ENCODE measurements at regions not wholly inside any gene's neighbourhood (a gene's known extent, or its start where the extent isn't known, plus 50 kb on each side); places are given as distances from the start of the nearest gene placed in this dataset.
"Not testable (repeated sequence)": the region's sequence is repeated elsewhere in the genome, so short reads cannot be mapped to it uniquely, and the experiment has no call there.

GRCh38 chr19:30968210-30968609 is 381.0 kb downstream of the TSHZ3 start:
- H3K4me1 Mint-ChIP-seq (ENCODE audit: low read depth): no peaks in the 10 kb centered on the region
- intact Hi-C loops (cut with micrococcal nuclease): no loop called here
- H3K36me3 Mint-ChIP-seq (ENCODE audit: low read depth): no peaks in the 10 kb centered on the region
- peaks cover 3% of the 10 kb centered on the region for H3K9me3 Mint-ChIP-seq
- no peak for DNase-seq (ENCODE audit: low spot score)
- H3K27me3 Mint-ChIP-seq (ENCODE audit: insufficient read depth): no peaks in the 10 kb centered on the region
- H3K27ac Mint-ChIP-seq: no peak overlapping the region
- H3K4me3 Mint-ChIP-seq: no peak overlapping the region

GRCh38 chr19:30966486-30966885 is 382.8 kb downstream of the TSHZ3 start:
- peaks cover 5% of the 10 kb centered on the region for H3K9me3 Mint-ChIP-seq
- H3K36me3 Mint-ChIP-seq (ENCODE audit: low read depth): no peaks in the 10 kb centered on the region
- intact Hi-C loops (cut with micrococcal nuclease): no loop called here
- H3K27me3 Mint-ChIP-seq (ENCODE audit: insufficient read depth): no peaks in the 10 kb centered on the region
- no peak overlapping the region for H3K4me3 Mint-ChIP-seq
- no peak for DNase-seq (ENCODE audit: low spot score)
- H3K4me1 Mint-ChIP-seq (ENCODE audit: low read depth): no peaks in the 10 kb centered on the region
- no peak overlapping the region for H3K27ac Mint-ChIP-seq

GRCh38 chr19:30959011-30959410 is 390.2 kb downstream of the TSHZ3 start:
- Mint-ChIP-seq H3K9me3 (peaks cover 5% of the 10 kb centered on the region), H3K27ac (no peak overlapping the region), H3K36me3 (ENCODE audit: low read depth) (no peaks in the 10 kb centered on the region), H3K4me3 (no peak overlapping the region), H3K27me3 (ENCODE audit: insufficient read depth) (no peaks in the 10 kb centered on the region), H3K4me1 (ENCODE audit: low read depth) (no peaks in the 10 kb centered on the region)
- intact Hi-C loops (cut with micrococcal nuclease): no loop called here
- no peak for DNase-seq (ENCODE audit: low spot score)

- Mint-ChIP-seq H3K27ac (no peak overlapping the region), H3K4me1 (ENCODE audit: low read depth) (no peaks in the 10 kb centered on the region), H3K36me3 (ENCODE audit: low read depth) (no peaks in the 10 kb centered on the region), H3K9me3 (no peaks in the 10 kb centered on the region), H3K27me3 (ENCODE audit: insufficient read depth) (peaks cover 3% of the 10 kb centered on the region), H3K4me3 (no peak overlapping the region)
- DNase-seq (ENCODE audit: low spot score): no peak
- intact Hi-C loops (cut with micrococcal nuclease): no loop called here
Observed at GRCh38 chr19:30955112-30956104, 393.8 kb downstream of the TSHZ3 start.

- DNase-seq (ENCODE audit: low spot score); intact Hi-C loops (cut with micrococcal nuclease); H3K27me3 Mint-ChIP-seq (ENCODE audit: insufficient read depth); H3K4me3 Mint-ChIP-seq; H3K27ac Mint-ChIP-seq; H3K9me3 Mint-ChIP-seq; H3K36me3 Mint-ChIP-seq (ENCODE audit: low read depth); H3K4me1 Mint-ChIP-seq (ENCODE audit: low read depth): not testable (repeated sequence)
Observed at GRCh38 chr19:30944276-30944932, 404.8 kb downstream of the TSHZ3 start.

- DNase-seq (ENCODE audit: low spot score): no peak
- Mint-ChIP-seq H3K27ac (no peak overlapping the region), H3K36me3 (ENCODE audit: low read depth) (no peaks in the 10 kb centered on the region), H3K9me3 (no peaks in the 10 kb centered on the region), H3K4me1 (ENCODE audit: low read depth) (no peaks in the 10 kb centered on the region), H3K4me3 (no peak overlapping the region), H3K27me3 (ENCODE audit: insufficient read depth) (no peaks in the 10 kb centered on the region)
- intact Hi-C loops (cut with micrococcal nuclease): no loop called here
Observed at GRCh38 chr19:30943101-30943843, 406.0 kb downstream of the TSHZ3 start.

DNA sequence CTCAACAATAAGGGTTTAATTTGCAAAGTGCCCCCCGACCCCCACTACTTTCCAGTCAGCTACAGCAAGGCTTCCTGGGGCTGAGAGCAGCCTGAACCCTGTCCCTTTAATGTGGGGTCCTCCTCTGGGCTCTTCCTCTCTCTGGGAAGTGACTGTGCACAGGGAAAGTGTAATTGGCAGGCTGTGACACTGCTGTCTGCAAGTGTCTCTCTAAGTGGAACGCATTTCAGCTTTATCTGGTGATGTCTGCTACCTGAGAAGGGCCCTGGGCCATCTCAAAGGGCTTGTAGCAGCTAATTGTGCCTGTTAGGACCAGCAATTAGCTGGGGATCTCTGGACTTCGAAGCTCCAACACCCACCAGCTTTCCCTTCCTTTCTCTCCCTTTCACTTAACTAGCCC is 406.6 kb downstream of the TSHZ3 start:
- Mint-ChIP-seq H3K4me3 (no peak overlapping the region), H3K27ac (no peak overlapping the region), H3K4me1 (ENCODE audit: low read depth) (no peaks in the 10 kb centered on the region), H3K36me3 (ENCODE audit: low read depth) (no peaks in the 10 kb centered on the region), H3K27me3 (ENCODE audit: insufficient read depth) (no peaks in the 10 kb centered on the region), H3K9me3 (no peaks in the 10 kb centered on the region)
- intact Hi-C loops (cut with micrococcal nuclease): no loop called here
- DNase-seq (ENCODE audit: low spot score): no peak

GRCh38 chr19:30941591-30941990 is 407.6 kb downstream of the TSHZ3 start:
- intact Hi-C loops (cut with micrococcal nuclease): no loop called here
- Mint-ChIP-seq H3K4me1 (ENCODE audit: low read depth) (no peaks in the 10 kb centered on the region), H3K36me3 (ENCODE audit: low read depth) (no peaks in the 10 kb centered on the region), H3K9me3 (no peaks in the 10 kb centered on the region), H3K4me3 (no peak overlapping the region), H3K27ac (no peak overlapping the region), H3K27me3 (ENCODE audit: insufficient read depth) (no peaks in the 10 kb centered on the region)
- DNase-seq (ENCODE audit: low spot score): no peak

DNA sequence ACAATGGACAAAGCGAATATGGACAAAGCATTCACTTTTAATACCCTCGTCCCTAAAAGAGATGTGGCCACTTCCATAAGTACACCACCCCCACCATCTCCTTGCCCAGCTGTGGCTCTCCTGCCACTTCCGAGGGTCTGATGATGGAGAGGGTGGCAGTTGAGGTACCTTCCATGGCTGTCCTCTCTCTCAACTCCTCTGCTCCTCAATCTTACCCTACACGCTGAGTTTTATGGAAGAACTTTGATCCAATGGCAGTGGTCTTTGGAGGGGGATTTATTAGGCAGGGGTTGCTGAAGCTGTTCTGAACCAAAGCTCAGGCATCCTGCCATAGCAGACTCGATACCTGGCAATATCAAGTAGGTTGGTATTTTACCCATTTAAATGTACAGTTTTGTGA is 413.0 kb downstream of the TSHZ3 start:
- Mint-ChIP-seq H3K4me1 (ENCODE audit: low read depth) (no peaks in the 10 kb centered on the region), H3K27me3 (ENCODE audit: insufficient read depth) (no peaks in the 10 kb centered on the region), H3K36me3 (ENCODE audit: low read depth) (no peaks in the 10 kb centered on the region), H3K9me3 (no peaks in the 10 kb centered on the region), H3K27ac (no peak overlapping the region), H3K4me3 (no peak overlapping the region)
- no peak for DNase-seq (ENCODE audit: low spot score)
- intact Hi-C loops (cut with micrococcal nuclease): no loop called here

DNA sequence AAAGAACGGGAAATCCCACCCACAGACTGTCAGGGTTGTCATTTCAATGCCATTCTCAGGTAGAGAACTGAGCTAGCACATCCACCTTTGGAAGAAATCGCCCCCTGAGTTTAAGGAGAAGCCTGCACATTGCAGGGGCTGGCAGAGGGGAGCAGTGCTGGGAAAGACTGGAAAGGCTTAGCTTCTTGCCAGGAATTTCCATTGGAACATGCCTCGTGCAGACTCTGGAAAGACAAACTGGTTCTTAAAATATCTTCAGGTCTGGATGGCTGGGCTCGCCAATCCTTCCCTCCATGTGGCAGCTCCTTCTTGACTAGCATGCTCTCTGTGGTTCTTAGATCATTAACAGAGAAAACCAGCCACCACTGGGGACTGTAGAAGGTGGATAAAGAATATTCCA is 414.1 kb downstream of the TSHZ3 start:
- DNase-seq (ENCODE audit: low spot score): no peak
- H3K27me3 Mint-ChIP-seq (ENCODE audit: insufficient read depth): no peaks in the 10 kb centered on the region
- no peak overlapping the region for H3K27ac Mint-ChIP-seq
- no peaks in the 10 kb centered on the region for H3K4me1 Mint-ChIP-seq (ENCODE audit: low read depth)
- no peaks in the 10 kb centered on the region for H3K36me3 Mint-ChIP-seq (ENCODE audit: low read depth)
- H3K4me3 Mint-ChIP-seq: no peak overlapping the region
- no peaks in the 10 kb centered on the region for H3K9me3 Mint-ChIP-seq
- intact Hi-C loops (cut with micrococcal nuclease): no loop called here

DNA sequence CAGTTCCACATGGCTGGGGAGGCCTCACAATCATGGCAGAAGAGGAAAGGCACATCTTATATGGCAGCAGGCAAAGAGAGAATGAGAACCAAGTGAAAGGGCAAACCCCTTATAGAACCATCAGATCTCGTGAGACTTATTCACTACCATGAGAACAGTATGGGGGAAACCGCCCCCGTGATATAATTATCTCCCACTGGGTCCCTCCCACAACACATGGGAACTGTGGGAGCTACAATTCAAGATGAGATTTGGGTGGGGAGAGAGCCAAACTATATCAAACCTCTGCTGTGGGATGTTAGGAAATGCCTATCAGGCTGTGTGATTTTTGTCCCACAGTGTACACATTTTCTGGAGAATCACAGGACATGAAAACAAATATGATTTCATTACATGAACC is 415.8 kb downstream of the TSHZ3 start:
- H3K9me3 Mint-ChIP-seq; H3K36me3 Mint-ChIP-seq (ENCODE audit: low read depth); H3K27me3 Mint-ChIP-seq (ENCODE audit: insufficient read depth); DNase-seq (ENCODE audit: low spot score); intact Hi-C loops (cut with micrococcal nuclease); H3K27ac Mint-ChIP-seq; H3K4me1 Mint-ChIP-seq (ENCODE audit: low read depth); H3K4me3 Mint-ChIP-seq: not testable (repeated sequence)

DNA sequence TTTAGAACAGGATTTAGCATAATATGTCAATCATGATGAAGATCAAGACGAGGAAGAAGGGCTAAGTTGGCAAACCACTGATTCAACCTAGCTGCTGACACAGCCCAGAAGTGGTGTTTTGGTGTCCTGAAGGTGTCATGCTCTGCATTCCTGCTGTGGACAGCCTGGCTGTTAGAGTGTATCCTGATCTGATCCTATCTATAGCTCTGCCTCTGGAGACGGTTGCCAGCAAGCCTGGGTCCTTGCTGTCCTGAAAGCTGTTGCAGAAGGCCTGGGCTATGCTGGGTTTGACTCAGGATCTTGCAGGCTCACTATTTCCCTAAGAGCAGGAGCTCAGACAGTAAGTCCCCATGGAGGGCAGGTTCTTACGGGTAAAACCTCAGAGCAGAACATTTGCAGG is 416.4 kb downstream of the TSHZ3 start:
- Mint-ChIP-seq H3K4me3 (no peak overlapping the region), H3K27me3 (ENCODE audit: insufficient read depth) (no peaks in the 10 kb centered on the region), H3K9me3 (no peaks in the 10 kb centered on the region), H3K27ac (no peak overlapping the region), H3K36me3 (ENCODE audit: low read depth) (no peaks in the 10 kb centered on the region), H3K4me1 (ENCODE audit: low read depth) (no peaks in the 10 kb centered on the region)
- DNase-seq (ENCODE audit: low spot score): no peak
- intact Hi-C loops (cut with micrococcal nuclease): no loop called here

All from activated T-helper 1 cell treated with anti-CD3 and anti-CD28 coated beads, Interleukin-12 subunit alpha, Interleukin-12 subunit beta, Interleukin-2, Interleukin-4 antibody, amounts not matched to agents 30 ng/mL and 10 ng/mL and 1 ng/mL, durations not matched to agents 14 hours and 24 hours and 36 hours (primary cell).